ENCODE measurements at regions not wholly inside any gene's neighbourhood (a gene's known extent, or its start where the extent isn't known, plus 50 kb on each side); places are given as distances from the start of the nearest gene placed in this dataset.

GRCh38 chr12:97940629-97941028, 478.0 kb downstream of the RMST start:
- TF ChIP-seq EZH2phosphoT487 (IDR thresholded peaks at IDR 0.05; ENCODE audit: borderline replicate concordance, low read length), result no peak
- TF ChIP-seq, protein P1, sequence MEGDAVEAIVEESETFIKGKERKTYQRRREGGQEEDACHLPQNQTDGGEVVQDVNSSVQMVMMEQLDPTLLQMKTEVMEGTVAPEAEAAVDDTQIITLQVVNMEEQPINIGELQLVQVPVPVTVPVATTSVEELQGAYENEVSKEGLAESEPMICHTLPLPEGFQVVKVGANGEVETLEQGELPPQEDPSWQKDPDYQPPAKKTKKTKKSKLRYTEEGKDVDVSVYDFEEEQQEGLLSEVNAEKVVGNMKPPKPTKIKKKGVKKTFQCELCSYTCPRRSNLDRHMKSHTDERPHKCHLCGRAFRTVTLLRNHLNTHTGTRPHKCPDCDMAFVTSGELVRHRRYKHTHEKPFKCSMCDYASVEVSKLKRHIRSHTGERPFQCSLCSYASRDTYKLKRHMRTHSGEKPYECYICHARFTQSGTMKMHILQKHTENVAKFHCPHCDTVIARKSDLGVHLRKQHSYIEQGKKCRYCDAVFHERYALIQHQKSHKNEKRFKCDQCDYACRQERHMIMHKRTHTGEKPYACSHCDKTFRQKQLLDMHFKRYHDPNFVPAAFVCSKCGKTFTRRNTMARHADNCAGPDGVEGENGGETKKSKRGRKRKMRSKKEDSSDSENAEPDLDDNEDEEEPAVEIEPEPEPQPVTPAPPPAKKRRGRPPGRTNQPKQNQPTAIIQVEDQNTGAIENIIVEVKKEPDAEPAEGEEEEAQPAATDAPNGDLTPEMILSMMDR (IDR thresholded peaks at IDR 0.05; ENCODE audit: low read depth, low read length, poor library complexity, severe bottlenecking), result no peak

Data from DOHH2 (cell line).